ENCODE measurements at regions not wholly inside any gene's neighbourhood (a gene's known extent, or its start where the extent isn't known, plus 50 kb on each side); places are given as distances from the start of the nearest gene placed in this dataset.

- TF ChIP-seq CTCF (IDR thresholded peaks at IDR 0.05) (no peak), POLR2A (IDR thresholded peaks at IDR 0.05) (no peak)
Measured at GRCh38 chr5:126020770-126021169, 402.4 kb upstream of the GRAMD2B start.

Data from tibial nerve (tissue), 3 donors.